GM12873 (cell line): ENCODE measurements at regions not wholly inside any gene's neighbourhood (a gene's known extent, or its start where the extent isn't known, plus 50 kb on each side); places are given as distances from the start of the nearest gene placed in this dataset.

ENCODE experiments used
- TF ChIP-seq, protein P1 (sequence below): IDR thresholded peaks from 2 replicates; pipeline ENCODE4 v1.5.1; 2012; ENCODE audit warnings: low read depth, mild to moderate bottlenecking, moderate library complexity, low read length, control low read depth; ENCODE audit not compliant: insufficient read depth; ENCODE audit errors: missing control alignments

DNA sequence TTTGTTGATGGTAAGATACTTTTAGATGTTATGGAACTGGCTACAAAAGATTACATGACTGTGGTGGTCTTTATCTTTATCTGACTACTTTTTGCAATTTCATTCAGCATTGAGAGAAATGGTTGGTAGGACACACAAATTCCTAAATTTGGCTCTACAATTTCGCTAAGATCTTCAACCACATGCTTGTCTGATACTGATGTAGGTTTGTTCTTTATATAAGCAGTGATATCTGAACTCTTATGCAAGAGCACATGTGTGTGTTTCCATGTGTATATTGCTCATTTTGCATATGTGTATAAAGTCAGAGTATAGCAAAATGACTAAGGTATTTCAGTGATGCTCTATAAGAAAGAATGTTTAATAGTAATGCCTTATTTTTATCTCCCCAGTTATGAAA is 501.5 kb downstream of the ARL4A start:
- TF ChIP-seq, protein P1, sequence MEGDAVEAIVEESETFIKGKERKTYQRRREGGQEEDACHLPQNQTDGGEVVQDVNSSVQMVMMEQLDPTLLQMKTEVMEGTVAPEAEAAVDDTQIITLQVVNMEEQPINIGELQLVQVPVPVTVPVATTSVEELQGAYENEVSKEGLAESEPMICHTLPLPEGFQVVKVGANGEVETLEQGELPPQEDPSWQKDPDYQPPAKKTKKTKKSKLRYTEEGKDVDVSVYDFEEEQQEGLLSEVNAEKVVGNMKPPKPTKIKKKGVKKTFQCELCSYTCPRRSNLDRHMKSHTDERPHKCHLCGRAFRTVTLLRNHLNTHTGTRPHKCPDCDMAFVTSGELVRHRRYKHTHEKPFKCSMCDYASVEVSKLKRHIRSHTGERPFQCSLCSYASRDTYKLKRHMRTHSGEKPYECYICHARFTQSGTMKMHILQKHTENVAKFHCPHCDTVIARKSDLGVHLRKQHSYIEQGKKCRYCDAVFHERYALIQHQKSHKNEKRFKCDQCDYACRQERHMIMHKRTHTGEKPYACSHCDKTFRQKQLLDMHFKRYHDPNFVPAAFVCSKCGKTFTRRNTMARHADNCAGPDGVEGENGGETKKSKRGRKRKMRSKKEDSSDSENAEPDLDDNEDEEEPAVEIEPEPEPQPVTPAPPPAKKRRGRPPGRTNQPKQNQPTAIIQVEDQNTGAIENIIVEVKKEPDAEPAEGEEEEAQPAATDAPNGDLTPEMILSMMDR = no peak

DNA sequence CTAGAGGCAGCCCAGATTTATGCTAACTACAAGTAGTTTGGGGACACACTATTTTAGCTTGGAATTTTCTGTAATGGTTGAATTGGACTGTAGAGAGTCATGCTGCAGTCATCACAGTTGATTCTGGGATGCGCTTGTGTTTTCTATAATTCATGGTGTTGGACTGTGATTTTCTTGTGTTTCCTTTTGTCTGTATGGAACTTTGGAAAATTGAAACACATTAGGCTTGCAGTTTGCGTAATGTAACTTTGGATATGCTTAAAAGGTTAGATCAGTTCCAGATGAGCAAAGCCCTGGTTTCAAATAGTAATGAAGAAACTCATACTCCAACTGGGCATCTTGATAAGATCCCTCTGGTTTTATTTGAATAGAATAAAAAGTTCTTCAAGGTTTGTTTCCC is 502.2 kb downstream of the ARL4A start:
- TF ChIP-seq, protein P1 = no peak

DNA sequence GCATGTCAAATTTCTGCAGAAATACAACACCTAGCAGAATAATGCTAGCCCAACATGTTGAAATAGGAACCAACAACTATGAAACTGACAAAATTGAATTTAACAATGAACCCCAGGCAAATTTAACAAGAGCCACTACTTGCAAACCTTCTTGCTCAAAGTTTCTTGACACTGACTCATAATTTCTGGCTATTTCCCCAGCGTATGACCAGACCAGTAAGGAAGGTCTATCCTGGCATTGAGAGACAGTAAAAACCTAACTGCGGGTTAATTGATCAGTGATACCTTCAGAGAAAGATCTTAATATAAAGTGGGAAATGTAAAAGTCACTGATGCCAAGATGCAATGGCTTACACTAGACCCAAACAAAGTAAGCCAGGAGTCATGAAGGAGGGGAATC is 510.1 kb downstream of the ARL4A start:
- TF ChIP-seq, protein P1 = no peak

DNA sequence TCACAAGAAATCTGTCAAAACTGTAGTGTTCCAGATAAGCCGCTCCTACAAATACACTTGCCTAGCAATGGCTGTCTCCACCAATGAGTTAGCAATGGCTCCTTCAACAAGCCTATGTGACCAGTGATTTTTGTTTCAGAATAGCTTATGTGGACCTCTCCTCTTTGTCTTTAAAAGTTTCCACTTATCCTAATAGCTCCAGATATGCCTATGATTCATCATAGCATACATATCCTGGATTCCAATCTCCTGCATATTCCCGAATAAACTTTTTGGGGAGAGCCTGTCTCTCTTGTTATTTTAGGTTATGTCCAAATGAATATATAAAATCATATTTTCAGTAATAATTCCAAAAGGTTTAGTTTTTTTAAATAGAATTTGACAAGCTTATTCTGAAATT is 510.6 kb downstream of the ARL4A start:
- TF ChIP-seq, protein P1 = no peak

DNA sequence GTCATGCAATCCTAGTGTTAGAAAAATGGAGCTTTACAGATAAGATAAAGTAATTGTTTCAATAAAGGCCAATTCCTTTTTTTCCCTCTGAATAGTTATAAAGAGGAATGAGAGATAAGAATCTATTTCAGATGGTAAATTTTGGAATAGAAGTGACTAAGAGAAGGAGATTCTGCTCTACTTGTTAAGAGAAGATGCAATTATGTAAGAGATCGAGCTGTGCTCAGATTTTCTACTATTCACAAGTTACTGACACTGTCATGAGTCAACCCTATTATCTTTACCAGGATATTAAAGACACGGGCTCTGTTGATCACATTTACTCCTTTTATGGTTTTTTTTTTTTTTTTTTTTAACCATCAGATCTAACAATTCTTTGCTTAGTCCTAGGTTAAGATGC is 511.3 kb downstream of the ARL4A start:
- TF ChIP-seq, protein P1 = no peak

DNA sequence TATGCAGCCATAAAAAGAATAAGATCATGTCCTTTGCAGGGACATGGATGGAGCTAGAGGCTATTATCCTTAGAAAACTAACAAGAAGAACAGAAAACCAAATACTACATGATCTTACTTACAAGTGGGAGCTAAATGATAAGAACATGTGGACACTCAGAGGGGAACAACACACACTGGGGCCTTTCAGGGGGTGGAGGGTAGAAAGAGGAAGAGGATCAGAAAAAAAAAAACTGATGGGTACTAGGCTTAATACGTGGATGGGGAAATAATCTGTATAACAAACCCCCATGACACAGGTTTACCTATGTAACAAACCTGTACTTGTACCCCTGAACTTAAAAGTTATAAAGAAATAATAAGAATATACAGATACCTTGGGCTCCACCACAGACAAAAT is 514.2 kb downstream of the ARL4A start:
- TF ChIP-seq, protein P1 = no peak

DNA sequence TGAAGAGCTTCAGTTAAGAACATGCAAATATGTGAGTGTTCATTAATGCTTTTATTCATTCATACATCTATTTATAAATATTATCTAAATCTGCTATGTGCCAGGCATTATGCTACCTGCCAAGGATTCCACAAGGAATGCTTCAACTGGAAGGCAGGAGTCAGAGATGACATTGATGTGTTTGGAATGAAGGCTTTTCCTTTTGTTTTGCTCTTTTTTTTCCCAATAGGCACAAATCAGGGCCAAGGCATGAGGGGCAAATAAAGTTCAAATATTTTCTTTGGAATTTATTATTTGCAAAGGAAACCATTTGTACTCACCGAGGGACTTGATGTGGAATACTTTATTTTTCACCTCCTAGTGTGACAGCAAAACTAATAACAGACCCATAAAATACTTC is 530.3 kb downstream of the ARL4A start:
- TF ChIP-seq, protein P1 = no peak

DNA sequence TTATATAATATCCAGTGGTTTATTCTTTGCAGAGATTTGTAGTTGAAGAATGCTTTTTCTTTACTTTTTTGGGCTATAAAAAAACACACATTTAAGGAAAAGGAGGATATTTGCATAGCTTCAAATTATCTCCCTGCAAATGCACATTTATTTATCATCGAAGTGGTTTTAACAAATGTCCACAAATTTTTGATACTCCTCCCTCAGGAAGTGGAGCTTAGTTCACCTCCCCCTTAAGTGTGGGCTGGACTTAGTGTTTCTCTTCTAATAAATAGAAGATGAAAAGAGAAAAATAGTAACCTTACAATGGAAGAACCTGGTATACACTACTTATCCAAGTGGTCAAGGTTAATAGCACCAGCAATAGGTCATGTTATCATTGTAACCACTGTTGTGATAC is 537.6 kb downstream of the ARL4A start:
- TF ChIP-seq, protein P1 = no peak
